ENCODE measurements at regions not wholly inside any gene's neighbourhood (a gene's known extent, or its start where the extent isn't known, plus 50 kb on each side); places are given as distances from the start of the nearest gene placed in this dataset.
"Not testable (repeated sequence)": the region's sequence is repeated elsewhere in the genome, so short reads cannot be mapped to it uniquely, and the experiment has no call there.

- no peak for TF ChIP-seq CTCF (IDR thresholded peaks at IDR 0.05; ENCODE audit: unreplicated experiment)
- H3K27me3 Mint-ChIP-seq (ENCODE audit: low read depth): peaks cover 50% of the 10 kb centered on the region
- H3K36me3 Mint-ChIP-seq: peaks cover 1% of the 10 kb centered on the region
- H3K9me3 Mint-ChIP-seq: peaks cover 37% of the 10 kb centered on the region
- no peak overlapping the region for H3K4me3 Mint-ChIP-seq
- no peak for DNase-seq (ENCODE audit: low spot score in 2 of 2, unreplicated experiment in 2 of 2)
- H3K4me1 Mint-ChIP-seq: peaks cover 3% of the 10 kb centered on the region
- H3K27ac Mint-ChIP-seq: no peak overlapping the region
Measured at GRCh38 chr16:55021595-55022475, 91.2 kb downstream of the IRX5 start.

GRCh38 chr16:55027260-55027659, 96.6 kb downstream of the IRX5 start:
- not testable (repeated sequence) for H3K4me1 Mint-ChIP-seq; H3K4me3 Mint-ChIP-seq; H3K36me3 Mint-ChIP-seq; H3K27ac Mint-ChIP-seq; DNase-seq (ENCODE audit: low spot score in 2 of 2, unreplicated experiment in 2 of 2)
- H3K27me3 Mint-ChIP-seq (ENCODE audit: low read depth): peaks cover 64% of the 10 kb centered on the region
- H3K9me3 Mint-ChIP-seq: peaks cover 43% of the 10 kb centered on the region

GRCh38 chr16:55029509-55029908, 98.8 kb downstream of the IRX5 start:
- Mint-ChIP-seq H3K27ac (no peak overlapping the region), H3K9me3 (peaks cover 37% of the 10 kb centered on the region), H3K36me3 (peaks cover 2% of the 10 kb centered on the region), H3K4me3 (no peak overlapping the region), H3K27me3 (ENCODE audit: low read depth) (peaks cover 62% of the 10 kb centered on the region), H3K4me1 (peaks cover 3% of the 10 kb centered on the region)
- DNase-seq (ENCODE audit: low spot score in 2 of 2, unreplicated experiment in 2 of 2): no peak
- TF ChIP-seq CTCF (IDR thresholded peaks at IDR 0.05; ENCODE audit: unreplicated experiment): no peak

- DNase-seq (ENCODE audit: low spot score in 2 of 2, unreplicated experiment in 2 of 2): no peak
- Mint-ChIP-seq H3K9me3 (peaks cover 30% of the 10 kb centered on the region), H3K4me3 (no peak overlapping the region), H3K27ac (no peak overlapping the region), H3K36me3 (peaks cover 2% of the 10 kb centered on the region), H3K4me1 (peaks cover 6% of the 10 kb centered on the region), H3K27me3 (ENCODE audit: low read depth) (peaks cover 62% of the 10 kb centered on the region)
- TF ChIP-seq CTCF (IDR thresholded peaks at IDR 0.05; ENCODE audit: unreplicated experiment): no peak
Measured at GRCh38 chr16:55030944-55031343, 100.3 kb downstream of the IRX5 start.

DNA sequence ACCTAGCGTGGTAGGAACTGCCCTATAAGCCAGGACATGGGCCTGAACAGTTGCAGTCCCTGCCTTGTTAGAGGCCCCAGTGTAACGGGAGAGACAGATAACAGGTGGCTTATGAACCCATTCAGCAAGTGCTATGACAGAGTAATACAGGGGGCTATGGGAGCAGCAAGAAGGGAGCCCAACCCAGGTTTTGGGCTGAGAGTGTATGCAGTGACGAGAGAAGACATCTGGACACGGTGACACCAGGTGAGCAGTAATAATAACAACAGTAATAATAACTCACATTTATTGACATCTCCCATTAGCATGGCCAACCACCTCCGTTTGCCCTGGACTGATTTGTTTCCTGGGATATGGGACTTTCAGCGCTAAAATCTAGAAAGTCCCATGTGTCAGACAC, 100.8 kb downstream of the IRX5 start:
- peaks cover 25% of the 10 kb centered on the region for H3K9me3 Mint-ChIP-seq
- H3K4me1 Mint-ChIP-seq: peaks cover 6% of the 10 kb centered on the region
- H3K27me3 Mint-ChIP-seq (ENCODE audit: low read depth): peaks cover 59% of the 10 kb centered on the region

More for the DNA sequence above, 100.8 kb downstream of the IRX5 start:
- TF ChIP-seq CTCF (IDR thresholded peaks at IDR 0.05; ENCODE audit: unreplicated experiment): no peak
- Mint-ChIP-seq H3K36me3 (peaks cover 2% of the 10 kb centered on the region), H3K4me3 (no peak overlapping the region), H3K27ac (no peak overlapping the region)
- no peak for DNase-seq (ENCODE audit: low spot score in 2 of 2, unreplicated experiment in 2 of 2)
